KMS-11 (cell line): ENCODE measurements at regions not wholly inside any gene's neighbourhood (a gene's known extent, or its start where the extent isn't known, plus 50 kb on each side); places are given as distances from the start of the nearest gene placed in this dataset.
A peak's percentile ranks its signal among the peaks of the same experiment; 100 is the strongest.

Source experiments
- H2AFZ ChIP-seq: fragments of 200-600 bp; sonication (generic); 2 replicates; pipeline ENCODE4 v1.6.1; 2016; ENCODE audit warnings: antibody characterized with exemption, mixed run types, low read depth
- H3K27ac ChIP-seq: fragments of 200-600 bp; sonication (generic); 2 replicates; pipeline ENCODE4 v1.6.1; 2016; ENCODE audit warnings: mild to moderate bottlenecking, mixed run types
- H3K27me3 ChIP-seq: fragments of 200-600 bp; sonication (generic); 2 replicates; pipeline ENCODE4 v1.6.1; 2017; ENCODE audit warnings: mild to moderate bottlenecking, low read depth, mixed run types, moderate library complexity; ENCODE audit not compliant: insufficient read depth
- H3K36me3 ChIP-seq: fragments of 200-600 bp; sonication (generic); 2 replicates; pipeline ENCODE4 v1.6.1; 2017; ENCODE audit warnings: mild to moderate bottlenecking, mixed run types; ENCODE audit not compliant: insufficient read depth
- H3K4me1 ChIP-seq: fragments of 200-600 bp; sonication (generic); 2 replicates; pipeline ENCODE4 v1.6.1; 2016; ENCODE audit warnings: mild to moderate bottlenecking, low read depth, mixed run types; ENCODE audit not compliant: poor library complexity, severe bottlenecking
- H3K4me2 ChIP-seq: fragments of 200-600 bp; sonication (generic); 2 replicates; pipeline ENCODE4 v1.7.0; 2016; ENCODE audit warnings: mild to moderate bottlenecking, mixed run types
- H3K4me3 ChIP-seq: fragments of 200-600 bp; sonication (generic); IDR thresholded peaks from 2 replicates; pipeline ENCODE4 v1.6.1; 2017; ENCODE audit warnings: low read depth, low read length, mixed read lengths; ENCODE audit not compliant: insufficient read depth
- H3K79me2 ChIP-seq: fragments of 200-600 bp; sonication (generic); 2 replicates; pipeline ENCODE4 v1.6.1; 2016; ENCODE audit warnings: low read depth, mixed run types; ENCODE audit not compliant: insufficient read depth
- H3K9ac ChIP-seq: fragments of 200-600 bp; sonication (generic); 2 replicates; pipeline ENCODE4 v1.6.1; 2016; ENCODE audit warnings: mild to moderate bottlenecking, mixed run types
- H4K20me1 ChIP-seq: fragments of 200-600 bp; sonication (generic); 2 replicates; pipeline ENCODE4 v1.6.1; 2016; ENCODE audit warnings: mild to moderate bottlenecking, mixed run types; ENCODE audit not compliant: insufficient read depth
- TF ChIP-seq, protein P1 (sequence below): fragments of 200-600 bp; sonication (generic); conservative IDR thresholded peaks from 2 replicates; pipeline ENCODE4 v1.6.1; 2017; ENCODE audit warnings: low read depth, mild to moderate bottlenecking, antibody characterized with exemption, low read length, moderate library complexity, mixed read lengths

- Histone ChIP-seq H3K79me2 (no peaks in the 10 kb centered on the region), H3K4me3 (no peak overlapping the region), H3K4me2 (no peak overlapping the region), H3K9ac (no peak overlapping the region), H3K36me3 (no peaks in the 10 kb centered on the region), H2AFZ (no peak overlapping the region), H3K27me3 (no peaks in the 10 kb centered on the region), H3K27ac (no peak overlapping the region), H4K20me1 (no peaks in the 10 kb centered on the region), H3K4me1 (peaks cover 77% of the 10 kb centered on the region)
- TF ChIP-seq, protein P1, sequence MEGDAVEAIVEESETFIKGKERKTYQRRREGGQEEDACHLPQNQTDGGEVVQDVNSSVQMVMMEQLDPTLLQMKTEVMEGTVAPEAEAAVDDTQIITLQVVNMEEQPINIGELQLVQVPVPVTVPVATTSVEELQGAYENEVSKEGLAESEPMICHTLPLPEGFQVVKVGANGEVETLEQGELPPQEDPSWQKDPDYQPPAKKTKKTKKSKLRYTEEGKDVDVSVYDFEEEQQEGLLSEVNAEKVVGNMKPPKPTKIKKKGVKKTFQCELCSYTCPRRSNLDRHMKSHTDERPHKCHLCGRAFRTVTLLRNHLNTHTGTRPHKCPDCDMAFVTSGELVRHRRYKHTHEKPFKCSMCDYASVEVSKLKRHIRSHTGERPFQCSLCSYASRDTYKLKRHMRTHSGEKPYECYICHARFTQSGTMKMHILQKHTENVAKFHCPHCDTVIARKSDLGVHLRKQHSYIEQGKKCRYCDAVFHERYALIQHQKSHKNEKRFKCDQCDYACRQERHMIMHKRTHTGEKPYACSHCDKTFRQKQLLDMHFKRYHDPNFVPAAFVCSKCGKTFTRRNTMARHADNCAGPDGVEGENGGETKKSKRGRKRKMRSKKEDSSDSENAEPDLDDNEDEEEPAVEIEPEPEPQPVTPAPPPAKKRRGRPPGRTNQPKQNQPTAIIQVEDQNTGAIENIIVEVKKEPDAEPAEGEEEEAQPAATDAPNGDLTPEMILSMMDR, result no peak
Observed at GRCh38 chr1:224507771-224508523, 73.3 kb upstream of the WDR26 start.

- Histone ChIP-seq H3K36me3 (no peaks in the 10 kb centered on the region), H4K20me1 (no peaks in the 10 kb centered on the region), H3K79me2 (no peaks in the 10 kb centered on the region), H3K4me1 (peaks cover 77% of the 10 kb centered on the region), H3K9ac (no peak overlapping the region; the same call in 1 of the 2 replicates), H3K27me3 (no peaks in the 10 kb centered on the region), H3K27ac (peak overlapping the region; percentile 16; the same call in 1 of the 2 replicates), H2AFZ (0 out of 2 replicates have a peak overlapping the region, but pooled peaks have one; percentile 3), H3K4me2 (peak overlapping the region; percentile 69; the same call in 1 of the 2 replicates), H3K4me3 (no peak overlapping the region)
- TF ChIP-seq, protein P1, result no peak
Observed at GRCh38 chr1:224509907-224510306, 75.3 kb upstream of the WDR26 start.

GRCh38 chr1:224510880-224511645 is 76.5 kb upstream of the WDR26 start:
- peak overlapping the region; percentile 23; the same call in 1 of the 2 replicates for H2AFZ ChIP-seq
- H3K9ac ChIP-seq, result peak overlapping the region; percentile 5; the same call in 1 of the 2 replicates
- H3K4me1 ChIP-seq, result peaks cover 71% of the 10 kb centered on the region
- no peaks in the 10 kb centered on the region for H3K27me3 ChIP-seq
- TF ChIP-seq, protein P1, result no peak
- no peaks in the 10 kb centered on the region for H3K36me3 ChIP-seq
- H3K4me2 ChIP-seq, result peak overlapping the region; percentile 69
- no peak overlapping the region for H3K4me3 ChIP-seq
- H3K27ac ChIP-seq, result peak overlapping the region; percentile 24; the same call in 1 of the 2 replicates
- H4K20me1 ChIP-seq, result no peaks in the 10 kb centered on the region
- H3K79me2 ChIP-seq, result no peaks in the 10 kb centered on the region

DNA sequence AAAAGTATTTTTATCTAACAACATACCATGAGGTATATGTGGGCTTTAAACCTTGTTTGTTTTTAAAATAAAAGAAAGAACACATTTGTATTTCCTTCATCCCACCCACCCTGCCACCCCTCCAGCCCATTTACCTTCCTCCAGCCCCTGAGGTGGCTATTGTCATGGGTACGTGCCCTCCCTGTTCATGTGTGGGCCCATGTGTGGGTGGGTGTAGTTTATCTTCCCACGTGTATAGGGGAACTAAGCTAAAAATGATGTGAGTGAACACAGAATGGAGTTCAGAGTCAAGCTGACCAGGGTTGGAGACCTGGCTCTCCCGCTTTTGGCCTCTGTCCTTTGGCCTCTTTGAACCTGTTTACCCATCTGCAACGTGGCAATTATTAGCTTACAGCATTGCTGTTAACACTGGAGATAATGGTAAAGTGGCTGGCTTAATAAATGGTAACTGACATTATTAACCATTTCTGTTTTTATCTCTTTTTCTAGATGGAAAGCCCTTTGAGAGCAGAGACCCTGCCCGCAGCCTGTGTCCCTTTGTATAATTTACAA is 78.1 kb upstream of the WDR26 start:
- TF ChIP-seq, protein P1, result no peak
- Histone ChIP-seq H3K4me1 (peaks cover 64% of the 10 kb centered on the region), H3K9ac (no peak overlapping the region), H2AFZ (no peak overlapping the region), H3K27ac (no peak overlapping the region), H4K20me1 (no peaks in the 10 kb centered on the region), H3K4me2 (no peak overlapping the region), H3K36me3 (no peaks in the 10 kb centered on the region), H3K4me3 (no peak overlapping the region), H3K27me3 (no peaks in the 10 kb centered on the region), H3K79me2 (no peaks in the 10 kb centered on the region)
